GDM1 (cell line): ENCODE measurements at regions not wholly inside any gene's neighbourhood (a gene's known extent, or its start where the extent isn't known, plus 50 kb on each side); places are given as distances from the start of the nearest gene placed in this dataset.
"Not testable (repeated sequence)": the region's sequence is repeated elsewhere in the genome, so short reads cannot be mapped to it uniquely, and the experiment has no call there.

Experiments used
- DNase-seq: peaks from one replicate; lab custom pipeline; 2025; lab: John Stamatoyannopoulos, UW

DNA sequence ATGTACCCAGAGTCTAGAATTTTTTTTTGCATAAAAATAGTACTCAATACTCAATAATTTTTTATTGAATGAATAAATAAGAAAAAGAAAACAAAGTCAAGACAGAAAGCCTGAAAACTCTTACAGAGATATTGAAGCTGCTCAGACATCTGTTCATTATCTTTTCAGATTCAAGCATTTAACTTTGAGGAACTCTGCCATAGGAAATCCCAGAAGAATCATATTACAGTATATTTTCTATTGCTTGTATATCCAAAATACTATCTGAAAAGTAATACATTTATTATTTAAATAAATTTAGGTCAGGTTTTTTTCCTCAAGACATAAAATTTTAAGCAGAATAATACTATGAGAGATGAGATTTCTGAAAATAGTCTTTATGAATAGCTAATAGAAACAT lies 755.9 kb upstream of the ADGRL4 start:
- no peak for DNase-seq

DNA sequence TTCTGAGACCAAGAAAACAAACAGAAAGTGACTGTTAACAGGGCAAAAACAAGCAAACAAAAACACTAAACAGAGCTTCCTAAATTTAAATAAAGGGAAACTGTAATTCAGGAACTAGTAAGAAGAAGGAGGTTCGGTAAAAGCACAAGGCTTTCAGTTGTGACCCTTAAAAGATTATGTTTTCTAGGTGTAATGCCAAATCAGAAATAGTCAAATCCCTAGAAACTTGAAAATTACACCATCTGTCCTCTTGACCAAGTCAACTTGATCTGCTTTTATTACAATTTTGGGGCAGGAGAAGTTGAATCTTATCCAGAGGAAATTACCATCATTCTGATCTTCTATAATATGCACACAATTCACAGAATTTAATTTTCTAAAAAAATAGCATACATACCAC lies 754.0 kb upstream of the ADGRL4 start:
- no peak for DNase-seq

DNA sequence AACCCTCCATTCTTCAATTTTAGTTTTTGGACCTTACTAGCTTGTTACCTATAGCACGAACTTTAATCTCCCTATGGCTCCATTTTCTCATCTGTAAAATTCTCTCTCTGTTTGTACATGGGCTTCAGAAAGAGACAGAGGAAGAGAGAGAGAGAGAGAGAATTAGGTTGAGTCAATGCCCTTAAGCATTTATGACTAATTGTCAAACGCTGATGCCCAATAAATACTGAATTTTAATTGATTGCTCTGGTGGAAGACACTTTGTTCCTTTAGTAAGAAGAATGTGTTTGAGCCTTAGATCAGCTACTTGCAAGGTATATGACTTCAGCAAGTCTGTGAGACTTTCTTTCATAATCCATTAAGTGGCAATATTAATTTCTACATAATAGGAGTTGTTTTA lies 743.1 kb upstream of the ADGRL4 start:
- DNase-seq, result no peak

DNA sequence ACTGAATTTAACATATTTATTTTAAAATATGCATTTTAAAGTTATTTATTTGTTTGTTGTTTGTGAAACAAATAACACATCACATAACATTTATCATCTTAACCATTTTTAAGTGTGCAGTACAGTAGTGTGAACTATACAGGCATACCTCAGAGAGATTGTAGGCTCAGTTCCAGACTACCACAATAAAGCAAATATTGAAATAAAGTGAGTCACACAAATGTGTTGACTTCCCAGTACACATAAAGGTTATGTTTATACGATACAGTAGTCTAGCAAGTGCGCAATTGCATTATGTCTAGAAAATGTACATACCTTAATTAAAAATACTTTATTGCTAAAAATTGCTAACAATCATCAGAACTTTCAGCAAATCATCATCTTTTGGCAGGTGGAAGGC lies 739.4 kb upstream of the ADGRL4 start:
- DNase-seq, result no peak

DNA sequence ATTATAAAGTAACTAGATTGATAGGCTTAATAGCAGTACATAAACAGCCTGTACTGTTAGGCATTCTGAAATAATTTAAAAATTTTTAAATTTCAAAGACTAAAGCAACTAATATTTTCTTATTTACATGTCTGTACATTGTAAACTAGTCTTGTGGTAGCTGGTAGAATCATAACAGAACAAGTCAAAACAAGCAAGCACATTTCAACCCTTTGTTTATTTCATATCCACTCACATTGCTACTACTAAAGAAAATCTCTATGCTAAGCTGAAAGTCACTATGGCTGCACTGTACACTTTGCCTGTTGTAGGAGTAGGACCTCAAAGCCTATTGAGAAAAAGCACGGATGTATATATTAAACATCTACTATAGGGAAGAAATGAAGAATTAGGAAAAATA lies 738.2 kb upstream of the ADGRL4 start:
- no peak for DNase-seq

DNA sequence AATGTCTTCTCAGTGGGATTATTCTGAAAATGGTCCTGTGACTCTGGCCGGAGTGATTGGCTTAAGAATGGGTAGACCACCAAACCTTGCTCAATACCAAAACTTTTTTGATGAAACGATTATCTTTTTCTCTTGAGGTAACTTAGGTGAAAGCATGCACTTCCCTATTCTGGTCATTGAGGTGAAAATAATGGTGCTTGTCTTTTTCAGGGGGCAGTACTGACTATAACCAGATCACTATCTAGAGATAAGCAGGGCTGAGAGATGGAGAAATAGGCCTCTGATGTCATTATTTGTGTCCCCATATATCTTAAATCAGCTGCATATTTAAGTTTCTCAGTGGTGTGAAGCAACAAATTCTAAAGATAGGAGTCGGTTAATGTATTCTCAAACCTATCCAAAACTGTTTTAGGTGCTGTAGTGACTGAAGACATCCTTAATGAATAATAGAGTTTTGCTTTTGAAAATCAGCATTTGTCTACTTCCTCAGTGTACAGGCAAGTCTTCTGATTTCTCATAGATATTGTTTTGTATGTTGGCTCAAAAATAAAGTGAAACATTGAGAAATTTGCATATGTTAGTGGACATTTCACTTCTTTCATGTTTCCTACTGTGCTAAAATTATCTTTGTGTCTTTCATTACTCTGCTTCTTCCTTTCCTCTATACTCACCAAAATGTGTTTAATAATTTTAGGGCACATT lies 735.3 kb upstream of the ADGRL4 start:
- DNase-seq, result no peak

DNA sequence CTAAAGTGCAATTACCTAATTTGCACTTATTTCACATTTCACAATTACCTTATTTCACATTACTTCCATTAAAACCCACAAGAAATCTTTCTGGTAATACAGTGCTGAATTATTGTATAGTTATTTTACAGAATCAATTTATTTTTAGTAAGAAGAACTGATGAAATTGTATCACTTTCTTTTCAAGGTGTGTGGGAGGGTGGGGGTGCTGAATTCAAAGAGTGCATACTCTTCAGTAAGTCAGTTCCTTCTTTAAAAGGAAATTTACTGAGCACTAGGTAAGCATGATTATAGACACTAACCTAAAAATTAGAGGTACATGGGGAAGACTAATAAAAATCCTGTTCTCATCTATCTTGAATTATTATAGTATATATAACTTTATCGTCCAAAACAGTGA lies 731.6 kb upstream of the ADGRL4 start:
- no peak for DNase-seq

DNA sequence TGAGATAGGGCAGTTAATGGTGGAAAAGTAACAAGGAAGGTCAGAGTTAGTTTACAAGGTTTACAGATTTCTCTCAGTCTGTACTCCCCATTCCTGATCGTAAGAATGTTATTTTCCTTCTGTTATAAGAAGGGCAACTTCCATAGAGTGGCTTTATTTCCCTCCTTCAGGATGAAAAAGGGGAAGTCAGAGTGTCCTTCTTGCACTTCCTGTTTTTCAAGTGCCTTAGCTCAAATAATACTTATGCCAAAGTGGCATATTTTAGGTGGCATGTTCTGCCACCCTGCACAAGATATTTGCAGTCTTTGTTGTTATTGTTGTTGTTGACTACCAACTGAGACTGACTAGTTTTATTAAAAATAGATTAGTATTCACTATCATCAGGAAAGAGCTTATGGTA lies 730.7 kb upstream of the ADGRL4 start:
- peak; percentile 2 for DNase-seq

DNA sequence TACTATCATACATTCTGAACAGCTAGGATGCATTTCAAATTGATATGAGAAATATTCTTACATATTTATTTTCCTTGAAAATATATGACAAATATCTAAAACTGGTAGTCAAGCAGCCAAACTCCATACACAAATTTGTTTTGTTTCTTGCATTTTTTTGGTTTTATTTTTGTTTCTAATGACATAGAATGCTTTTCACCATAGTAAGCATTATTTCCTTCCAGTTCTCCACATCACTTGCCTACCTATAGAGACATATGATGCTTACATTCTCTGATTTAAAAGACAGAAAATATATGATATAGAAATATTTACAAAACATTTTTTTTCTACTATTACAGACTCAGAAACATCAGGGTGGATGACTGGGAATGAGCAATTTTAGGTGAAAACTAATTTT lies 726.4 kb upstream of the ADGRL4 start:
- DNase-seq, result no peak

DNA sequence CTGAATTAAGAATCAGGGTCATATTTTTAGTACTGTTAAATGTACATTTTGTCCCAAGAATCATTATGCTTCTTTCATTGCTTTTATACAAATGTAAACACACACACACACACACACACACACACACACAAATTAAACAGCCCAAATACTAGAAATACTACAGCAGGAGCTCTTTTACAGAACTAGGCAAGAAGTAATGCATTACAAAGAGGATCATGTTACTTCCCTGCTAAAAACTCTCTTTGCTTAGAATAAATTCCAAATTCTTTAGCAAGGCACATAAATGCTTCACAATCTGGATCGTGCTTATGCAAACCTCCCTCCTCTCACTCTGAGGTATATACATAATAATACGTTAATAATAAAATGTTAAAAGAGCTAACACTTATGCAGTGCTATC lies 720.4 kb upstream of the ADGRL4 start:
- DNase-seq, result no peak

DNA sequence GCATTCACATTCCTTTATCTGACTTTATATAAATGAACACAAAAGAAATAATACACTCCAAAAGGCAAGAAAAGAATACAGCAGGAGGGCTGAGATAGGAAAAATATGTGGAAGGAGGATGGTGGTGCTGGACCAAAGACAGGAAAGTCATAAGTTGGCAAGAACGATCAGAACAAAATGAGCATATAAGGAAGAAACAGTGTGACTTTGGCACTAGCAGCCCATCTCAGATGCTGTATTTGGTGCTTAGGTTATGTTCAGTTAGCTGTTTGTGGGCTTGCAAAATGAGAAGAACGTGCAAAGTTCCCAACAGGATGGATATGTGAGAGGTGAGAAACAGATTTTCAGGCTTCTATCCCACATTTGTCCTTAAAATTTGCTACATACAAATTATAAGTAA lies 719.8 kb upstream of the ADGRL4 start:
- DNase-seq, result no peak

DNA sequence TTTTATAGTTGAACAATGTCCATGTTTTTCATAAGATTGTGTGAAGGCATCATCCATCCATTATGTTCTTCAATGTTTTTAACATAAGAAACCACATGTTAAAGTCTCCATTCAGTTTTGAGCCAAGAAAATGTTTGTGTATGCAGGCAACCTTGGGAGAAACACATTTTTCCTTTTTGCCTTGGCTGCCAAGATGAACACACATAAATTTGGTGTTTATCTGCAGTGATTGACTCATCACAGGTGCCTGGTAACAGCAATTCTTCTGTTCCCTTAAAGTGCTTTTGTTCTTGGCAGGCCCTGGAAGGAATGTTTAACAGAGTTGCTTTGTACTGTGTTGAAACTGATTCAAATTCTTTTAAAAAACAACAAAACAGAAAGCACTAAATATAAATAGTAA lies 709.9 kb upstream of the ADGRL4 start:
- DNase-seq, result no peak

DNA sequence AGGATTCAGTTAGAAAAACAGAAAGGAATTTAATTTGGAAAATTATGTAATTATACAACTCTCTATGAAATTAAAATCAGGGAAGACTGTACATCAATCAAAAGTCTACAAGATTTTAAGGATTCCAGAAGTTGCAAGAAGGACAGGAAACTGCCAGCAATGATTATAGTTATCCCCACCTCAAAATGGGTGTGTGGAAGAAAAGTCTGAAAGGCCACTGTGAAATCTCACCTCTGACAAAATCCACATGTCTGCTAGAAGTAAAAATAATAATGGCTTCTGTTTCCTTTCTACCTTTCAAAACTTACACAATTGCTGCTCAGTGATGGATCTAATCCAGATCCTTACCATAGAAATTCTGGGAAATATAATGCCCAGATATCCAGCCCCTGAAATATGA lies 708.1 kb upstream of the ADGRL4 start:
- DNase-seq, result no peak

DNA sequence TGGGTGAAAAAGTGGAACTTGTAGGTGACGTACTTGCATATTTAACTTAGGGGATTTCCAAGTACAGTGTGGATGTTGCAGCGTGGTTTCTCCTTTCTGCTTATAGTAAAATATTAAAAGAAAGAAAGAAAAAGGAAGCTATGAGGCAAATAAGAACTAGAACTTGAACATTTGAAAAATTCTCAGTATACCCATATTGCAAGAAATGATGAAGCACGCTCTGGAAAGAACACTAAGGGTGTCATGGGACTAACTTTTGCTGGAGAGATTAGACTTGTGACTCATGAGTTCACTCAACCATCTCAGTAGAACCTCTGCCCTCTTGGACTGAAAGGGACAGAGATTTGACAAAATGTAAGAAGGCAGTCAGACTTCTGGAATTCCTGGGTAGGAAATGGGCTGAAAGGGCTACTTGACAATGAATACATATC lies 704.5 kb upstream of the ADGRL4 start:
- DNase-seq, result no peak

DNA sequence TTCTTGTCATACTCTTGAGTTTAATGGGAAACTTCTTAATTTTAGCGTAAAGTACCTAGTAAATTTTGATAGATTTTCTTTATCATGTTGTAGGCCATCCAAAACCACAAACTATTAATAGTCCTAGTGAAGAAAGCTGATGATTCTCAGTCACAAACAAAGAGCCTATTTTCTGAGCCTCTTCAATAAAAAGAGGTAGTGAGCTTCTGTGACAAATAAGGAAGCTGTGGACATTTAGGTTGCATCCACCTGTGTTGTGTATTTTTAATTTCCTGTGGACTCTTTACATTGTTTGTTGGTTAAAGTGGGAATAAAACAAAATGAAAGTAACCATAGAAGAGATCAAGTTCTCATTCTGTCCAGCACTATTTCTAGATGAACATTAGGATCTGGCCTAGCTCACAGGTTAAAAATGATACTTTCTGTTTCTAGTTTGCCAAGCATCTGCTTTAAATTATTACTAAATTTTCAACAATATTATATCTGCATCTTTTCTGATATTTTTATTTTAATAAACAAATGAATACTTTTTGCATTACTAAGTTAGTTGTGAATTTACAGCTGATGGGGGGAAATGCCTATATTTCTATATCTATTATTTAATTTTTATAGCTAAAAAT lies 702.2 kb upstream of the ADGRL4 start:
- no peak for DNase-seq

DNA sequence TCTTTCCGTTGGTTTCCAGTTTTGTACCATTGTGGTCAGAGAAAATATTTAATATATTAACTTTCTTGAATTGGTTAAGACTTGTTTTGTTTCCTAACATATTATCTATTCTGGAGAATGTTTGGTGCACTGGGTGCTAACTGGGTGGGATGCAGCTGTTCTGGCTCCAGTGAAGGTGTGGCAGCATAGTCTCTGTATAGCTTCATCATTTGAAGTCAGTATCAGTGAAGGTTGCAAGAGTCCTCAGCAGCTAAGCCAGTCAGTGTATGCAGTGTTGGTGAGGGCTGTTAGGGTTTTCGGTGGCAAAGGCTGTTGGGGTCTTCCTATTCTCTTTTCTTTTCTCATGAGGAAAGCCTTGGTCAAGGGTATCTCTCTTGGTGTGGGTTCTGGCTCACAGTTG lies 698.7 kb upstream of the ADGRL4 start:
- DNase-seq, result no peak

DNA sequence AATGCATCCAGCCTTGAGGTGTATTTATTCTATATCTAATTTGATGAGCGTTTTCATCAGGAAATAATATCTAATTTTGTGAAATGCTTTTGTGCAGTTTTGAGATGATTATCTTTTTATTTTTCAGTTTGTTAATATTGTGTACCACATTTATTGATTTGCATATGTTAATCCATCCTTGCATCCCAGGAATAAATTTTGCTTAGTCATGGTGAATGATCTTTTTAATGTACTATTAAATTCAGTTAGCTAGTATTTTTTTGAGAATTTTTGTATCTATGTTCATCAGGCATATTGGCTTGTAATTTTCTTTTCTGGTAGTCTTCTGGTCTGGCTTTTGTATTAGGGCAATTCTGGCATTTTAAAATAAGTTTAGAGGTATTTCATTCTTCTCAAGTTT lies 697.5 kb upstream of the ADGRL4 start:
- DNase-seq, result no peak

DNA sequence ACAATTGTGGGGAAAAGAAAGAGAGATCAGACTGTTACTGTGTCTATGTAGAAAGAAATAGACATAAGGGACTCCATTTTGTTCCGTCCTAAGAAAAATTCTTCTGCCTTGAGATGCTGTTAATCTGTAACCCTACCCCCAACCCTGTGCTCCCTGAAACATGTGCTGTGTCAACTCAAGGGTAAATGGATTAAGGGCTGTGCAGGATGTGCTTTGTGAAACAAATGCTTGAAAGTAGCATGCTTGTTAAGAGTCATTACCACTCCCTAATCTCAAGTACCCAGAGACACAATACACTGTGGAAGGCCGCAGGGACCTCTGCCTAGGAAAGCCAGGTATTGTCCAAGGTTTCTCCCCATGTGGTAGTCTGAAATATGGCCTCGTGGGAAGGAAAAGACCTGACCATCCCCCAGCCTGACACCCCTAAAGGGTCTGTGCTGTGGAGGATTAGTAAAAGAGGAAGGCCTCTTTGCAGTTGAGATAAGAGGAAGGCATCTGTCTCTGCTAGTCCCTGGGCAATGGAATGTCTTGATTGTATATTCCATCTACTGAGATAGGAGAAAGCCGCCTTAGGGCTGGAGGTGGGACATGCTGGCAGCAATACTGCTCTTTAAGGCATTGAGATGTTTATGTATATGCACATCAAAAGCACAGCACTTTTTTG lies 695.9 kb upstream of the ADGRL4 start:
- DNase-seq, result not testable (repeated sequence)

DNA sequence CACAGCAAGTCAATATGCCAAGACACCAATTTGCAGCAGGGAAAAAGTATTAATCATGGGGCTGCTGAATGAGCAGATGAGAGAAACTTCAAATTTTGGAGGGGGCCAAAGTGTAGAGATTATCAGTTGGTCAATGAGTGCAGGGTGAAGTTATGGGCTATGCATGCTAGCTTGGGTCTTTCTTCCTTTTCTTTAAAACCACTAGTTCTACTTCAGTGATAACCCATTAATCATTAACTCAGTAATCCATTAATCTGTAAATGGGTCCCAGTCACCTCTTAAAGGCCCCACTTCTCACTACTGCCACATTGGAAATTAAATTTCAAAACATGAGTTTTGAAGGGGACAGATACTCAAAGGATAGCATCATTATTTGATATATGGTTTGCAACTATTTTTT lies 688.6 kb upstream of the ADGRL4 start:
- no peak for DNase-seq

DNA sequence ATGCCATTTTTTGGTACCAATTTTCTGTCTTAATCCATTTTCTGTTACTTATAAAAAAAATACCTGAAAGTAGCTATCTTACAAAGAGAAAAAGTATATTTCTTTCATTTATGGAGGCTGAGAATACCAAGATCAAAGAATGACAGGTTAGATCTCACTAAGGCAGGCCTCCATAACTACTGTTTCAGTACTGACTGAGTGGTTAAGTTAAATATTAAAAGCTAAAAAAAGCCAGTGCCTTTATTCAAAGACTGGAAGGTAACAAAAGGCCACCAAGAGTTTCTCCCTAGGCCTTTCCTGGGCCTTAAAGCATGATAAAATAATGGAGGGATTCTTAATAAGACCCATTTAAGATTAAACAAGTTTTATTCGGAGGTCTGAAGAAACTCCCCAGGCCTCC lies 687.7 kb upstream of the ADGRL4 start:
- DNase-seq, result no peak

DNA sequence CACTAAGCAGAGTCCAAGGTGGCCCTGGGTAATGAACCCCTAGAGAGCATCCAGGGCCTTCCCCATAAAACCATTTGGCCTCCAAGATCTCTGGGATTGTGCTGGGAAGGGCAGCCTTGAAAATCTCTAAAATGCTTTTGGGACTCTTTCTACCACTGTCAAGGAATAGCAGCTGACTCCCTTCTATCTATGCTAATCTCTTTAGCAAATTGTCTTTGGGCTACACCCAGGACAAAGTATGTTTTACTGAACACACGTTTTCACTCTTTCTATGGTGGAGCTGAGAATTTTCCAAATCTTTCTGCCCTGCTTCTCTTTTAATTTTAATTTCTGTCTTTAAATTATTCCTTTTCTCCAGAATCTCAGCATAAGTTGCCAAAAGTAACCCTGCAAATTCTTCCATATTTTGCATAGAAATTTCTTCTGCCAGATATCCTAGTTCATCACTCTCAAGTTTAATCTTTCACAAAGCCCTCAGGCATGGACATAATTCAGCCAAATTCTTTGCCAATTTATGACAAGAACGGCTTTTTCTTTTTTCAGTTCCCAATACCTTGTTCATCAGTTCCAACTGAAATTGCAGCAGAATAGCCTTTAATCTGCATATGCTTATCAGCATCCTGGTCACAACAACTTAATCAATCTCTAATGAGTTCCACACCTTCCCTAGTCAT lies 687.0 kb upstream of the ADGRL4 start:
- DNase-seq, result no peak

DNA sequence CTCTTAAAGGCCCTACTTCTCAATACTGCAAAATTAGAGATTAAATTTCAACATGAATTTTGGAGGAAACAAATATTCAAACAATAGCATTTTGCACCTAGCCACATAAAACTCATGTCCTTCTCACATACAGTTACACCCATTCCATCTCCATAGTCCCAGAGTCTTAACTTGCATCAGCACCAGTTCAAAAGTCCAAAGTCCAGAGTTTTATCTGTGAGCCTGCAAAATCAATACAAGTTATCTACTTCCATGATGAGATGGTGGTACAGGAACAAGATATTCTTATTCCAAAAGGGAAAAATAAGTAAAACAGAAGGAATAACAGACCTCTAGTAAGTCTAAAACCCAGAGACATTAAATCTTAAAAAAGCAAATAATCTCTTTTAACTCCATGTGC lies 686.0 kb upstream of the ADGRL4 start:
- no peak for DNase-seq

DNA sequence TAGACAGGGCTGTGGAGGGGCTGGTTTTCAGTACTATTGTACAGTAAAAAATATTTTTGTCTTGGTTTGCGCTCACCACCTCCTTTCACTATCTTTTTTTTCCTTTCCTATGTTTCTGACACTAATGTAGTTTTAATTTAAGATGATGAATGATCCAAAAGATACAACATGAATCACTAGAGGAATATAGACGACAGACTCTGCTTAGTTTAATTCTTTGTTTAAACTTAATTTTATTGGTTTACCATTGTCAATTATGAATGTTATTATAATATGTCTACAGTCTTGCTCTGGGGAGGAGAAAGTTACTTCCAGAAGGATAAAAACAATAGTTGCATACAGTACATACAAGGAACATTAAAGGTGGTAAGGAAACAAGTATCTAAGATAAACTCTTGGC lies 682.4 kb upstream of the ADGRL4 start:
- no peak for DNase-seq
